CD4-positive, alpha-beta T cell treated with Interleukin-6 for 4 hours (primary cell): ENCODE measurements at regions not wholly inside any gene's neighbourhood (a gene's known extent, or its start where the extent isn't known, plus 50 kb on each side); places are given as distances from the start of the nearest gene placed in this dataset.
"Not testable (repeated sequence)": the region's sequence is repeated elsewhere in the genome, so short reads cannot be mapped to it uniquely, and the experiment has no call there.

Experiments used
- DNase-seq: peaks from one replicate; pipeline ENCODE4 v3.0.0-alpha.2; 2020; ENCODE audit warnings: mixed read lengths

DNA sequence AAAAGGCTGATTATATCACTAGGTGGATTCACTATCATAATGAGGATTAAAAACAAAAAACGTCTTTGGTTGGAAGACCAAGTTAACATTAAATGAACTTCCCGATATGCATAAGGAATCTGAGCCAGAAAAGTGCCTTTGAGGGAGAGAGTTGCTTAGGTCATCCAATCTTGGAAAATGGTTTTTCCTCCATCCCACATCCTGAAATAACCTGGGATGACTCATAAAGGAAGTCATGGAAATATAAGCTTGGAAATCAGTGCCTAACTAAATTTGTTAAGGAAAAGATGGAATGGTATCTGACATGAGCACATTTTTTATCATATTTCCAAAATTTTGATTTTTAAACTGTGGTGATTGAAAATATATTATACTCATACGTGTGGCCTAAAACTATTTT lies 66.0 kb downstream of the KBTBD8 start:
- no peak for DNase-seq

DNA sequence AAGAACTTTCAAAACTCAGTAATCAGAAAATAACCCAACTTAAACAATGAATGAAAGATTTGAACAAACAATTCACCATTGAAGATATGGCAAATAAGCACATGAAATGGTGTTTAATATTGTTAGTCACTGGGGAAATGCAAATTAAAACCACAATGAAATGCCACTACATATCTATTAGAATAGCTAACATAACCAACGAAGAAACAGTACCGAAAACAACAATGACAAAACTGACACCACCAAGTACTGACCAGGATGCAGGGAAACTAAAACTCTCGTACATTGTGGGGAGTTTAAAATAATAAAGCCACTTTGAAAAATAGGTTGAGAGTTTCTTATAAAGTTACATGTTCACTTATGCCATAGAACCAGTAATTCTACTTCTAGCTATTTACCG lies 69.1 kb downstream of the KBTBD8 start:
- DNase-seq = no peak

DNA sequence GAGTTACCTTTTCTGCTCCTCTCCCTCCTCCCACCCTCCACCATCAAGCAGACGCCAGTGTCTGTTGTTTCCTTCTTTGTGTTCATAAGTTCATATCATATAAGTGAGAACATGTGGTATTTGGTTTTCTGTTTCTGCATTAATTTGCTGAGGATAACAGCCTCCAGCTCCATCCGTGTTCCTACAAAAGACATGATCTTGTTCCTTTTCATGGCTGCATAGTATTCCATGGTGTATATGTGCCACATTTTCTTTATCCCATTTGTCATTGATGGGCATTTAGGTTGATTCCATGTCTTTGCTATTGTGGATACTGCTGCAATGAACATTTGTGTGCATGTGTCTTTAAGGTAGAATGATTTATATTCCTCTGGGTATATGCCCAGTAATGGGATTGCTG lies 74.5 kb downstream of the KBTBD8 start:
- not testable (repeated sequence) for DNase-seq

DNA sequence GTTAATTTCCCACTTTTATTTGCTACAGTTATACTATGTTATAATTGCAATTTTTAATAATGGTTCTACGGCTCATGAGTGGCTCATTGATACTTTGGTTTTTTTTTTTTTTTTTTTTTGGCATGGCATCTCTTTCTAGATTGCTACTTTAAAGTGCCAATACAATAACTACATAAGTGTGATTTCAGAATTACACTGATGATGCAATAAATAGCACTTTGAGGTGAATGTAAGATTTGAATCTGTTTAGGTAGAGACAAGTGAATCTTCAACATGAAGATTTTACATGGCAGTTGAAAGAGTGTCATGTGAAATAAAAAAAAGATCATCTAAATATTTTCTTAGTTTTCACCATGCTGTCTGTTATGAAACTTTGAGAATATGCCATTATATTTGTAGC lies 75.7 kb downstream of the KBTBD8 start:
- DNase-seq = no peak

DNA sequence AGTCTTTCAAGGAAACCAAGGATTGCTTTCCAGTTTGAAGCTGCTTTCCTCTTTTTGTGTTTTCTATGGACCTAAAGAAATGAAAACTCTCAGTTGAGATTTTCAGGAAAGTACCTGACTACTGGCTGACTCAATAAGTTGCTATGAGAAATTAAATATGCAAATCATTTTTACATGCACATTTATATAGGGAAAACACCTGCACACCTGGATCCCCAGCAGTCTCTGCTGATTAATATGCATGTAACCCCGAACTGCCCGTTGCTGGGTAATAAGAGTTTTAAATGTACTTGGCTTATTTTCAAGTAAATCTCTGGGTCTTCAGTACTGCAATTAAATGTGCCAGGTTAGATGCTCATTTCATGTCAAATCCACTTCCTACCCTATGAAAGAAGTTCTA lies 77.2 kb downstream of the KBTBD8 start:
- DNase-seq = no peak

DNA sequence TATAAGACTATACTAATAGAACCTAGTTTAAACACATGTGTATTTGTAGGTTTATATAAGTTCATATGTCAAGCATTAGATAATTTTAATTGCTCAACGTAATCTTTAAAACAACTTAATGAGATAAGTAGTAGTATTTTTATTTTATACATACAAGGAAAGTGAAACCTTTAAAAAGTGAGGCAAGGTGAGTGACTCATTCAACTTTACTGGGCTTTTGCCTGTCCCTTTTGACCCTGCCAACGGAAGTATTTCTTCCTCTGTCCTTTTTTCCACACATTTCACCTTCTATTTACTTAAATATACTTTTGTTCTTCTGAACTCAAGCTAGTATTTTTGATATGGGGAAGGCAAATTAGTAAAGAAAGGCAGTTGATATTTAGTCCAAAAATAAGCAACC lies 78.5 kb downstream of the KBTBD8 start:
- no peak for DNase-seq

DNA sequence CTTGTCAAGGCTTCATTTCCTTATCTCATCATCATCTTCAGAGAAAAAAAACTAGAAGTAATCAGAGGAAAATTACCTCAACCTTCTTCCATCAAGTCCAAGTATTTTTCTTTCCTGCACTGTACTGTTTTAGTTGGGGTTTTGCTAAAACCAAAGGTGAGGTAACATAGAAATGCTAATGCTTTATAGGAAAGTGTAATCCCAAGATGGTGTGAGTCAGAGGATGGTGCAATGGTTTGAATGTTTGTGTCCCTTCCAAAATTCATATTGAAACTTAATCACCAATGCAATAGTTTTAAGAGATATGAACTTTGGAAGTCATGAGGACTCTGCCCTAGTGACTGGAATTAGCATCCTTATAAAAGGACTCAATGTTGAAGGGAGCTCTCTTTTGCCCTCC lies 79.5 kb downstream of the KBTBD8 start:
- DNase-seq = no peak

DNA sequence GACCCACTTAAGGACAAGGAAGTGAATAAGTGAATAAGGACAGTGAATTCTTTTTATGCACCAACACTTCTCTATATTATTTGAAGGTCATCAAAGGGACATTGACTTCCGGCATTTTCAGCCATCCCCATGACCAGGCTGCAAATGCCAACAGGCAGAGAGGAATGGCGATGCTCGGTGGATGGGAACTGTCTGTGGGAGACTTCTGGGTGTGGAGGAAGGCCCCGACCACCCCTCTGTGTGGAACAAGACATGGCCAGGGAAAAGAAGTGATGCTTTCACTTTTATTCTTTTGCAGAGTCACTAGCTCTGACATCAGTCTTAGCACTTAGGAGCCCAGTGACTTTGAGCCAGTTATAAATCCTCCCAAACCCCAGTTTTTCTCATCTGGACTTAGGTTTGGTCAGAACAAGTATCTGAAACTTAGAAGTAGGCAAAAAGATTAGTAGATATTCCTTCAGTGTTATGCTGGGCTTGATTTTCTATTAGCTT lies 84.5 kb downstream of the KBTBD8 start:
- no peak for DNase-seq

DNA sequence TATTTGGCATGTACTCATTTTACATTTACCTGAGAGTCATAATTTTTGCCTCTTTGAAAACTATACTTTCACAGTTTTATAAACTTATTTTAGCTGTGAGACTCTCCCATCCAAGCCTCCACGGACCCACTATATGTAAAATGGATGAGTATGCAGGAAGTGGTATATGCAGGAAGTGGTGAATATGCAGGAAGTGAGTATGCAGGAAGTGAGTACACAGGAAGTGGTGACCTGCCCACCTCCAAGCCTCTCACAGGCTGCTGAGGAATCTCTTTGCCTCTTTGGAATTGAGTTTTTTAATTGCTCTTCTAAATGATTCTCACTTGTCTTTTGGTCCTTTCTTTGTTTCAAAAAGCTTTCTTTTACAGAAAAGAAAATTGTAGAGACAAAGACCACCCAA lies 85.2 kb downstream of the KBTBD8 start:
- peak; percentile 46 for DNase-seq

DNA sequence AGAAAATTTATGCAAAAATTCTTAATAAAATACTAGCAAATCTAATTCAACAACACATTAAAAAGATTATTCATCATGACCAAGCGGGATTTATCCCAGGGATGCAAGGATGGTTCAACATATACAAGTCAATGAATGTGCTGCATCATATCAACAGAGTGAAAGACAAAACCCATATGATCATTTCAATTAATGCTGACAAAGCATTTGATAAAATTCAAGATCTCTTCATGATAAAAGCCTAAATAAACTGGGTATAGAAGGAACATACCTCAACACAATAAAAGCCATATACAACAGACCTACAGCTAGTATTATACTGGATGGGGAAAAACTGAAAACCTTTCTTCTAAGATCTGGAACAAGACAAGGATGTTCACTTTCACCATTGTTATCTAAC lies 89.7 kb downstream of the KBTBD8 start:
- DNase-seq = no peak

DNA sequence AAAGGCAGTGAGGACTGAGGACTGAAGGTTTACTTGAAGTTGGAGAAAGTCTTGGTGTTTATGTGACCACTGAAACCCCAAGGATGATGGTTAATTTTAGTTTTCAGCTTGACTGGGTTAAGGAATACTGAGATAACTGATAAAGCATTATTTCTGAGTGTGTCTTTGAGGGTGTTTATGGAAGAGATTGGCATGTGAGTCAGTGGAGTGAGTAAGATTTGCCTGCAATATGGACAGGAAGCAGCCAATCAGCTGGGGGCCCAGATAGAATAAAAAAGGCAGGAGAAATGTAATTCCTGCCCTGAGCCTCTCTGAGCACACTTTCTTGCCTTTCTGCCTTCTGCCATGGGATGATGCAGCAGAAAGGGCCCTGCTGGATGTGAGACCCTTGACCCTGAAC lies 92.4 kb downstream of the KBTBD8 start:
- DNase-seq = no peak

DNA sequence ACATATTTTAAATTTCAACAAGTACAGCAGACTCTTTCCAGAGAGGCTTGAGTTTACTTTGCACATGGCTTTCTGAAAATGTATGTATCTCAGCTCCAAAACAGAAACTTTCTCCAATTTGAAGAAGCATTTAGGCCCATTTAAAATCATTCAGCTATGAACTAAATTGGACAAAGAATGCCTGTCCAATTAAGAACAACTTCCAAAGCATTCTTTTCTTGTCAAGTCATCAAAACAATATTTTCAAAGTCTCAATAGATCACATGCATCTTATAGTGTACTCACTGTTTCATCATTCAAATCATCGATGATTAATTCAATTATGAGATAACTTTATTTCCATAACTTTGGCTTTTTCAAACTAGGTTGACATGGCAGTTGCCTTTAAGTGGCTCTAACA lies 95.2 kb downstream of the KBTBD8 start:
- no peak for DNase-seq

DNA sequence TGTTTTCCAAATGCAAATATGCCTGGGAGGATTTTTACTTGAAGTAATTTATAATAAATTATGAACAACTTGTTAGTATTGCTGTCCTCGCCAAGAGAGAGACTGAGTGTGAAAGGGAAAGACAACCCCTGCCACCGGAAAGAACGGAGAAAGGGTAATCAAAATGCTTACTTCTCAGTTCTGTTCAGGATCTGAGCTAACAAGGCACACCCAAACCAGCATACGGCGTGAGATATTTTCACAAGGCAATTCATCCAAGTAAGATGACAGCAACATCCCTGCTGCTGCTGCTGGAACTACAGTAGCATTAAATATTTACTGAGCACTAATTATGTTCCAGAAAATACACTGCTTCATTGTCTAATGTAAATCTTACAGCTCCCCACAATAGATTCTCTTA lies 96.1 kb downstream of the KBTBD8 start:
- DNase-seq = no peak

DNA sequence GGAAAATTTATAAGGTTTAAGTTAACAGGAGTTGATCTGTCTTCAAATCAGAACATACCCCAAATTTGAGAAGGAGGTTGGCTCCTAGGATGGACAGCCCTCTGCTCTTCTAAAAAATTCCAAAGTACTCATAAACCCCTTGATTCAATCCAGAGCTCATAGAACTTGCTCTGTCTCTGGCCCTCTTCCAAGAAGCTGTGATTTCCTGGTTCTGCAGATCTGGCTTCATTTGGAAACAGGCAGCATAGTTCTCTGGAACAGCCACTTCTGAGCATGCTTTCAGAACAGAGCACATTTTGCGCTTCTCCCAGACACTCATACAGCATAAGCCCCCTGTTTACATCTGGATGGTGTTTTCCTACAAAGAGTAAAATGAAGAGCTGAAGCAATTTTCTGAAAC lies 96.7 kb downstream of the KBTBD8 start:
- DNase-seq = no peak

DNA sequence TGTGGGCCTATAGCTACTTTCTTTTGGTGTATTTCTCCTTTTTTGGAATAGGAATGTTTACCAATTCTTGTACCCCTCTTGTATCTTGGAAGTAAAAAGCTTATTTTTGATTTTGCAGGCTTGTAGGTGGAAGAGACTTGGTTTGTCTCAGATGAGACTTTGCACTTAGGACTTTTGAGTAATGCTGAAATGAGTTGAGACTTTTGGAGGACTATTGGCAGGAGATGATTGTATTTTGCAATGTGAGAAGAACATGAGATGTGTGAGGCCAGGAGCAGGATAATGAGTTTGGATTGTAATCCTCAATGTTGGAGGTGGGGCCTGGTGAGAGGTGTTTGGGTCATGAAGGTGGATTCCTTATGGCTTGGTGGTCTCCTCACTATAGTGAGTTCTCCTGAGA lies 106.3 kb downstream of the KBTBD8 start:
- no peak for DNase-seq

DNA sequence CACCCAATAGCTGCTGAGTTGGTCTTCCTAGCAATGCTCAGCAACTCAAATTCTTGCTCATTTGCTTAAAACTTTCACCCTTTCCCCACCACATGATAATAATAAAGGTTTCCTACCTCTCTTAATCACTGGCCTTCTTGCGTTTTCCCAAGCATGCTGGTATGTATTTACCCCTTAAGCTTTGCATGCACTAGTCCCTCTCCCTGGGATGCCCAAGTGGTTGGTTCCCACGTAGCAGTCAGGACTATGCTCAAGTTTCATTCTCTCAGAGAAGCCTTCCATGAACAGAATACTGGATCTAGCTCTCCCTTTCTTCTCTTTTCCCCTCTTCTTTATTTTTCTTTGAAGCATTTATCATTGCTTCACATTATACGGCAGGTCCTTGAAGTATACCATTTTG lies 108.8 kb downstream of the KBTBD8 start:
- no peak for DNase-seq

DNA sequence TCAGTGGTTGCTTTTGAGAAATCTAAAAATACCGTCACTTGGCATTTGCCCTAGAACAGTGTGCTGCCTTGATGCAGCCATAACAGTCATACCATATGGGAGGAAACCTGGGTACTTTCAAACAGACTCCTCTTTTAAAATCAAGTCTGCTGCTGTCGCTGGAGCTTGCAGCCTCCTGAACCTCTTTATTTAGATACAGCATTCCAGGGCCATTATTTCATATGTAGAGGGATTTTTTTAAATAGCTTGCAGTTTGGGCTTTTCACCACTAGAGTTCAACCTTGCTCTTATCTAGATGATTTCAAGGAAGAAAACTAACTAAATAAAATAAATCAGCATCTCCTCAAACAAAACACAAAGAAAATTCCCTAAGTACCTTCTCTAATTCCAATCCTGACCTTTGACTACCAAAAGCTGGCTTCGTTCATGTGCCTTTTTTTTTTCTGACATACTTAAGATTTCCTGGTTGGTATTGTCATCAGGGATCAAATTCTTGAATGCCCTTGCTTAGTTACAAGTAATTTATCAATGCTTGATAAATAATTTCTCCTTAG lies 111.6 kb downstream of the KBTBD8 start:
- no peak for DNase-seq

DNA sequence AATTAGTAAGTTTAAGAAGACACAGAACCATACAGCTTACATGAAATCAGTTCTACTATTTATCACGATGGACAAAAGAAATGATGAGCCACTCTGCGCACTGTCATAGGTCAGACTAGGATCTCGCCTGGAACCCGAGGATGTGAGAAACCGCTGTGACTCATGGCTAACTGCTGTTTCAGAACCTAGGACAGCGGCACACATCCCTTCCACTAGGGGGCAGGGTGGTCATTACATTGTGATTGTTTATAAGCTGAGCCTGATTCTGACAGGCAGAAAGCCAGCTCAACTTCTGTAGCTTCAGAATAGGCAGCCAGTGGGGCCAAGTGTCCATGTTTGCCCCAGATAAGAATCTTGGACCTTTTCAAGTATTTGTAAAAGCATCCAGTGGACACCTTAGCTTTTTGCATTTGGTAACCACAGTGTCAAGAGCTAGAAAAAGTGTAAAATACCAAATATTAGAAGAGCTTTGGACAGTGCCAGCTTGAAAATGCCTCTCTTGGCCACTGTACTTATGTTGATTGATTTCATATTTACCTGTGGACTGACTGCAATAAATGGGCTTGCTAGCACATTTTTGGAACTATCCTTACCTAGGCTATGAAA lies 115.8 kb downstream of the KBTBD8 start:
- peak; percentile 77 for DNase-seq

DNA sequence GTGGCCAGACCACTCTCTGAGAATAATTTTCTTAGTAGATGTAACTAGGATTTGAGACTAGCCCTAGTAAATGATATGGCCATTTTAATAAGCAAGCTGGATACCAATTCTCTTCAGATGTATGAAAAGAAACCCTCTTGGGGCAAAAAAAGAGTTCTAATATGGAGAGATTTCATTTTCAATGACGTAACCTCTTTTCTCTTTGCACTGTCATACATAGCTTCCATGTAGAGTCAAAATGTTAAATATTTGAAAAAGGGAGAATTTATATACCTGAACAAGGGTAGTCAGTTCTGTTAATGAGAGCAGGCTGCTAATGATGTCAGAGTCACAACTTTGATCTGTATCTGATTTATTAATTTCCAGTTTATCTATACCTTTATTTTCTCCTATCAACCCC lies 120.0 kb downstream of the KBTBD8 start:
- no peak for DNase-seq

DNA sequence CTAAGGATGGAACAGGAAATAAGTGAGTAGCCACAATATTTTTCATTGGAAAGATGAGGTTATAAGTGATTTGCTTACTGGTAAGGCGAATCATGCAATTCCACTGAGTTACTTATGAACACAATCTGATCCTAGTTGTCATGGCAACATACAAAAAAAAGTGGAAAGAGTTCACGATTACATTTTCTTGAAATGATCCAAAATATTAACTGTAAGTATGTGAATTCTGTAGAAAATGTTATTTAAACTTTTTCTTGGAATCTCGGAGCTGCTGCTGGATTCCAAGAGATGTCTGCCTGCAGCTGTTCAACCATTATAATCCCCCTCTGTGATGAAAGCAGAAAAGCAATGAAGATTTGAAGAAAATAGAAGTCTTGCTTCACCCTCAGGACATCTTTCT lies 120.5 kb downstream of the KBTBD8 start:
- DNase-seq = no peak

DNA sequence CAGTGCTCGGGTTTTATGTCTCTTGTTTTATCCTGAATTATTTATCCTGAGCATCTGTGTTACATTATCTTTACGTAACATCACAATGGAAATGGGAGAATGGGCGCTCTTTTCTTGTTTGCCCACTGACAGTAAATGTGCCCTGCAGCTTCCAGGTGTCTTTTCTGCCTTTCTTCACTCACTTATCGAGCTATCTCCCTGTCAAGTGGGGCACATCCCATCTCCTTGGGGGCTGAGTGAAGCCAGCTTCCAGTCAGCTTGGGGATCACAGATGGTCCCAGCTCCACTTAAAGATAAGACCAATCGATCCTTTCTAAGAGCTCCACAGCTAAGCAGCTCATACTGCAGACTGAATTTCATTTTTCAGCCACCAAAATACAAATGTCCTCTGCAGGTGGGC lies 125.8 kb downstream of the KBTBD8 start:
- no peak for DNase-seq

DNA sequence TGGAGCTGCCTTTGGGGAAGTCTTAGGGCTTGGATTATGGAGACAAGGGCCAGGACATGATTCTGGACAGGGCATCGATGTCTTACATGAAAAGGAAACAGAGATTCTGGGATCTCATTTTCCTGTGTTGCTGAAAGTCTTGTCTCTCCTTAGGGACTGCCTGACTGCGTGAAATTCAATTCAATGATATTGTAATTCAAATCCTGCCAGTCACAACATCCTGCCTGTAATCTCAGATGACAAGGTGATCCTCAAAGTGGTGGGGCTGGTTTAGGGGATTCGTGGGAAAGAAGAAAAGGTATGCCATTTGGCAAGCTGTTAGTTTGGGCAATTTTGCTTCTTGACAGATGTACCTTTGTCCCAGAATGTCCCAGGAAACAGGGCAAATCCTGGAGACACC lies 129.1 kb downstream of the KBTBD8 start:
- no peak for DNase-seq

DNA sequence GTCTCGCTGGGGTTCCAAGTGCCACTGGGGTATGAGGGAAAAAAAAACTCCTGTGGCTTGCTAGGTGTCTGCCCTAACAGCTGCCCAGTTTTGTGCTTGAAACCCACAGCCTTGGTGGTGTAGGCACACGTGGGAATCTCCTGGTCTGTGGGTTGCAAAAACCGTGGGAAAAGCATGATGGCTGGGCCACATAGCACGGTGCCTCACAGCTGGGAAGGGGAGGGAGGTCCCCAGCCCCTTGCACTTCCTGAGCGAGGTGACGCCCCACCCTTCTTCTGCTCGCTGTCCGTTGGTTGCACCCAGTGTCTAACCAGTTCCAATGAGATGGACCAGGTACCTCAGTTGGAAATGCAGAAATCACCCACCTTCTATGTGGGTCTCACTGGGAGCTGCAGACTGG lies 144.3 kb downstream of the KBTBD8 start:
- no peak for DNase-seq

DNA sequence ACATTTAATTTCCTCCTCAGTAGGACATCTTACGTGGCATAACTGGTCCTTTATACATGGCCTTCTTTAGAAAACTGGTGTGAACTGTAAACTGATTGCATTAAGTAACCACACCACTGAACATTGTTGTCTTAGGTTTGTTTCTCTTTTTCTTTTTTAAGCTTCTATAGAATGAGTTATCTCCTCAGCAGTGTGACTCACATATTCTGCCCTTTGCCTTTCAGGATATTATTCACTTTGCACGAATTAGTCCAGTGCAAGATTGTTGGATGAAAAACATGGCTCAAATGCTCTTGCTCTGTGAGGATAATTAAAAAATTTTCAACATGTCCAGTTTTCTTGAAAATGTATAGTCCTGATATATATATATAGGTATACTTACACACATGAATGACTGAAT lies 147.6 kb downstream of the KBTBD8 start:
- DNase-seq = no peak

DNA sequence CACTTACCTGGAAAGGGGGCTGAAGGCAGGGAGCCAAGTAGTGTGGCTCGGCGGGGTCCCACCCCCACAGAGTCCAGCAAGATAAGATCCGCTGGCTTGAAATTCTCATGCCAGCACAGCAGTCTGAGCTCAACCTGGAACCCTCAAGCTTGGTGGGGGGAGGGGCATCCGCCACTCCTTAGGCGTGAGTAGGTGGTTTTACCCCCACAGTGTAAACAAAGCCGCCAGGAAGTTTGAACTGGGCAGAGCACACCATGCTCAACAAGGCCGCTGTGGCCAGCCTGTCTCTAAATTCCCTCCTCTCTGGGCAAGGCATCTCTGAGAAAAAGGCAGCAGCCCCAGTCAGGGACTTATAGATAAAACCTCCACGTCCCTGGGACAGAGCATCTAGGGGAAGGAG lies 156.3 kb downstream of the KBTBD8 start:
- DNase-seq = no peak
